Medulla oblongata (tissue), 1 donor: ENCODE measurements at regions not wholly inside any gene's neighbourhood (a gene's known extent, or its start where the extent isn't known, plus 50 kb on each side); places are given as distances from the start of the nearest gene placed in this dataset.
"Not testable (repeated sequence)": the region's sequence is repeated elsewhere in the genome, so short reads cannot be mapped to it uniquely, and the experiment has no call there.

Experiments used
- DNase-seq: peaks from one replicate; pipeline ENCODE4 v3.0.0-alpha.2; 2015; ENCODE audit errors: extremely low spot score

- no peak for DNase-seq
These were observed 50.6 kb upstream of the TMEM170B start for GRCh38 chr6:11486959-11487358.

- DNase-seq, result no peak
These were observed 51.1 kb upstream of the TMEM170B start for GRCh38 chr6:11486486-11486885.

- DNase-seq, result no peak
These were observed 51.5 kb upstream of the TMEM170B start for GRCh38 chr6:11486051-11486450.

- DNase-seq, result no peak
These were observed 52.3 kb upstream of the TMEM170B start for GRCh38 chr6:11485271-11485670.

GRCh38 chr6:11484441-11484840 is 53.1 kb upstream of the TMEM170B start:
- no peak for DNase-seq

GRCh38 chr6:11482616-11483015 is 54.9 kb upstream of the TMEM170B start:
- no peak for DNase-seq

GRCh38 chr6:11480541-11480940 is 57.0 kb upstream of the TMEM170B start:
- DNase-seq, result no peak

- DNase-seq, result no peak
These were observed 58.3 kb upstream of the TMEM170B start for GRCh38 chr6:11479296-11479695.

- no peak for DNase-seq
These were observed 59.0 kb upstream of the TMEM170B start for GRCh38 chr6:11478586-11478985.

- DNase-seq, result no peak
These were observed 62.5 kb upstream of the TMEM170B start for GRCh38 chr6:11475016-11475415.

- DNase-seq, result no peak
These were observed 64.4 kb upstream of the TMEM170B start for GRCh38 chr6:11473008-11473740.

GRCh38 chr6:11471261-11471660 is 66.3 kb upstream of the TMEM170B start:
- no peak for DNase-seq

GRCh38 chr6:11469684-11470083 is 67.9 kb upstream of the TMEM170B start:
- no peak for DNase-seq

- not testable (repeated sequence) for DNase-seq
These were observed 69.3 kb upstream of the TMEM170B start for GRCh38 chr6:11468271-11468670.

GRCh38 chr6:11467364-11467763 is 70.2 kb upstream of the TMEM170B start:
- no peak for DNase-seq

GRCh38 chr6:11463398-11463780 is 74.2 kb upstream of the TMEM170B start:
- DNase-seq, result no peak

GRCh38 chr6:11462742-11463397 is 74.7 kb upstream of the TMEM170B start:
- DNase-seq, result peak; percentile 44

GRCh38 chr6:11460837-11461661 is 76.5 kb upstream of the TMEM170B start:
- DNase-seq, result no peak

GRCh38 chr6:11460001-11460668 is 77.4 kb upstream of the TMEM170B start:
- no peak for DNase-seq

- no peak for DNase-seq
These were observed 78.4 kb upstream of the TMEM170B start for GRCh38 chr6:11459079-11459610.

GRCh38 chr6:11458509-11458908 is 79.0 kb upstream of the TMEM170B start:
- no peak for DNase-seq

- not testable (repeated sequence) for DNase-seq
These were observed 80.1 kb upstream of the TMEM170B start for GRCh38 chr6:11457422-11457821.
